Activated B cell treated with CpG ODN at 0.5 μM for 24 hours (primary cell): ENCODE measurements at regions not wholly inside any gene's neighbourhood (a gene's known extent, or its start where the extent isn't known, plus 50 kb on each side); places are given as distances from the start of the nearest gene placed in this dataset.

Experiments
- ATAC-seq: fragments of 200-7000 bp; cut with Tn5 transposase; one replicate; pipeline ENCODE4 v1.10.0; 2021; ENCODE audit warnings: low read depth, mild to moderate bottlenecking, moderate library complexity
- CTCF ChIA-PET: fragments of 350-600 bp; sonication (Branson Sonifier 250); formaldehyde crosslinking; loops from one replicate; lab custom pipeline; 2021; ENCODE audit warnings: antibody characterized with exemption; lab: Charles Lee
- POLR2A ChIA-PET: fragments of 350-600 bp; sonication (Branson Sonifier 250); formaldehyde crosslinking; loops from one replicate; lab custom pipeline; 2021; ENCODE audit warnings: antibody characterized with exemption; lab: Charles Lee
- DNase-seq: peaks from one replicate; pipeline ENCODE4 v3.0.0; 2022
- H3K27ac Mint-ChIP-seq: one replicate; pipeline ENCODE4 v1.8.0; 2020; ENCODE audit warnings: mixed read lengths
- H3K27me3 Mint-ChIP-seq: one replicate; pipeline ENCODE4 v1.8.0; 2021; ENCODE audit warnings: mixed read lengths
- H3K36me3 Mint-ChIP-seq: one replicate; pipeline ENCODE4 v1.8.0; 2021; ENCODE audit warnings: low read depth, mixed read lengths
- H3K4me1 Mint-ChIP-seq: one replicate; pipeline ENCODE4 v1.8.0; 2021; ENCODE audit warnings: mixed read lengths
- H3K4me3 Mint-ChIP-seq: one replicate; pipeline ENCODE4 v1.8.0; 2020; ENCODE audit warnings: mild to moderate bottlenecking, mixed read lengths
- H3K9me3 Mint-ChIP-seq: one replicate; pipeline ENCODE4 v1.8.0; 2020; ENCODE audit warnings: mixed read lengths
- intact Hi-C: fragments of 100-400 bp; cut with micrococcal nuclease; formaldehyde crosslinking; loops from one replicate; pipeline ENCODE4 v1.15.1; 2024
- TF ChIP-seq, protein P1 (sequence below): fragments of 200-600 bp; IDR thresholded peaks from one replicate; pipeline ENCODE4 v1.8.0; 2022; ENCODE audit warnings: antibody characterized with exemption, mild to moderate bottlenecking

DNA sequence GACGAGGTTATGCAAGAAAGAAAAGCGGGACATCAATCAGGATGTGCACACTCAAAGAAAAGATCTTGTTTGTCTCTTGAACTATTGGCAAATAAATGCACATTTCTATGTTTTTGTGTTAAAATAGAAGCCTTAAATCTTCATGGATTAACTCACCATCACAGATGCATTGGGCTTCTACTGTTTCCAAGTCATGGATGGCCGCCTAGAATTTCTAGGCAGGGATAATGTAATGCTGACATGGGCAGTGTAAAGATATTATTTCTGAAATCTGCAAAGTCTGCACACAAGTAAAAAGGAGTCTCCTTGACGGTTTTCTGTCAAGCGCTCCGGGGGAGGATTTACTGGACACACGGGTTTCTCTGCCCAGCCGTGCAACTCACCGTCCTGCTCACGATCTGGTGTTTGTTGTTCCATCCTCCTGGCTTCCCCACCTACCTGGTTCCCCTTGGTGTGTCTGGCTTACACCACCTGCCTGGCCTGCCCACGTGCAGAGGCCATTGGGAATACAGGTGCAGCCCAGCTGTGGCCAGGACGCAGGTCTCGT is 103.3 kb upstream of the FZD10 start:
- Mint-ChIP-seq H3K4me3 (no peak overlapping the region), H3K36me3 (no peaks in the 10 kb centered on the region), H3K27ac (no peak overlapping the region), H3K27me3 (no peaks in the 10 kb centered on the region), H3K4me1 (no peaks in the 10 kb centered on the region), H3K9me3 (peaks cover 15% of the 10 kb centered on the region)
- ATAC-seq, result no peak
- CTCF ChIA-PET, result no interaction called here
- intact Hi-C loops, result no loop called here
- no peak for DNase-seq
- TF ChIP-seq, protein P1, sequence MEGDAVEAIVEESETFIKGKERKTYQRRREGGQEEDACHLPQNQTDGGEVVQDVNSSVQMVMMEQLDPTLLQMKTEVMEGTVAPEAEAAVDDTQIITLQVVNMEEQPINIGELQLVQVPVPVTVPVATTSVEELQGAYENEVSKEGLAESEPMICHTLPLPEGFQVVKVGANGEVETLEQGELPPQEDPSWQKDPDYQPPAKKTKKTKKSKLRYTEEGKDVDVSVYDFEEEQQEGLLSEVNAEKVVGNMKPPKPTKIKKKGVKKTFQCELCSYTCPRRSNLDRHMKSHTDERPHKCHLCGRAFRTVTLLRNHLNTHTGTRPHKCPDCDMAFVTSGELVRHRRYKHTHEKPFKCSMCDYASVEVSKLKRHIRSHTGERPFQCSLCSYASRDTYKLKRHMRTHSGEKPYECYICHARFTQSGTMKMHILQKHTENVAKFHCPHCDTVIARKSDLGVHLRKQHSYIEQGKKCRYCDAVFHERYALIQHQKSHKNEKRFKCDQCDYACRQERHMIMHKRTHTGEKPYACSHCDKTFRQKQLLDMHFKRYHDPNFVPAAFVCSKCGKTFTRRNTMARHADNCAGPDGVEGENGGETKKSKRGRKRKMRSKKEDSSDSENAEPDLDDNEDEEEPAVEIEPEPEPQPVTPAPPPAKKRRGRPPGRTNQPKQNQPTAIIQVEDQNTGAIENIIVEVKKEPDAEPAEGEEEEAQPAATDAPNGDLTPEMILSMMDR, result no peak
- POLR2A ChIA-PET, result no interaction called here

DNA sequence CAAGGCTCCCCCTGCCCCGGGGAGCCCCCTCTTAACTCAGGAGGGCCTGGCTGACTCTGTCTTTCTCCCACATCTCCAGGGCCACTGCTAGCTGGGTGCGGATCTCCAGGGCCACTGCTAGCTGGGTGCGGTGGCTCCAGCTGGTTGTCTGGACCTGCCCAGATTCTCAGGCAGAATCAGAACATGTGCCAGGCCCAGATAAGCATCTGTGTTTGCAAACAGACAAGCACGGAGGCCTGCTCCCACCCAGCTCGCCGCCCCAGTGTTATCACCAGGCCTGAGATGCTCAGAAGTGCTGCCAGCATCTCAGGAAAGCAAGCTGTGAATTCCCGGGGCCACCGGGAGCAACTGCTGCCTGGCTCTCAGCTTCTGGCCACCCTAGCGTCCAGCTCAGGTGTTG is 98.4 kb upstream of the FZD10 start:
- H3K27me3 Mint-ChIP-seq, result no peaks in the 10 kb centered on the region
- CTCF ChIA-PET, result no interaction called here
- POLR2A ChIA-PET, result no interaction called here
- peaks cover 7% of the 10 kb centered on the region for H3K9me3 Mint-ChIP-seq
- intact Hi-C loops, result no loop called here
- no peak for ATAC-seq
- no peak overlapping the region for H3K27ac Mint-ChIP-seq
- no peak overlapping the region for H3K4me3 Mint-ChIP-seq
- no peaks in the 10 kb centered on the region for H3K4me1 Mint-ChIP-seq
- TF ChIP-seq, protein P1, result no peak
- no peaks in the 10 kb centered on the region for H3K36me3 Mint-ChIP-seq
- no peak for DNase-seq

DNA sequence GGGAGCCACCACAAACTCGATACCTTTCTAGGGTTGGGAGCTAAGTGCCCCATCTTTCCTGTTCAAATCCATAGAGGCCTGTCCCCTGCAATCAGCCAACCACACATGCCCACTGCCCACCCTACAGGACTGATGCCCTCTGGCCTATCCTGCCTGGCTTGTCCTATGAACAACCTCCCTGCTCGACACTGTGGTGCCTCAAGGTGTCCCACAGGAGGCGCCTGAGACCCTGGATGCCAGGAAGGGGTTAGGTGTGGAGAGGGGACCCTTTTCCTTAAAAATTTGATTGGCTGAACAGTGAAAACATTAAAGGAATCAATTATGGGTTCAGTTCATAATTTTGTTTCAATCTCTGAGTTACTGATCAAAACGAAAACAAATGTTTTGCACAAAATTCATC is 97.3 kb upstream of the FZD10 start:
- Mint-ChIP-seq H3K27ac (no peak overlapping the region), H3K4me3 (no peak overlapping the region), H3K4me1 (no peaks in the 10 kb centered on the region), H3K36me3 (no peaks in the 10 kb centered on the region), H3K27me3 (no peaks in the 10 kb centered on the region), H3K9me3 (peaks cover 7% of the 10 kb centered on the region)
- DNase-seq (no peak), ATAC-seq (no peak)
- CTCF ChIA-PET, result no interaction called here
- intact Hi-C loops, result no loop called here
- TF ChIP-seq, protein P1, result no peak
- POLR2A ChIA-PET, result no interaction called here

DNA sequence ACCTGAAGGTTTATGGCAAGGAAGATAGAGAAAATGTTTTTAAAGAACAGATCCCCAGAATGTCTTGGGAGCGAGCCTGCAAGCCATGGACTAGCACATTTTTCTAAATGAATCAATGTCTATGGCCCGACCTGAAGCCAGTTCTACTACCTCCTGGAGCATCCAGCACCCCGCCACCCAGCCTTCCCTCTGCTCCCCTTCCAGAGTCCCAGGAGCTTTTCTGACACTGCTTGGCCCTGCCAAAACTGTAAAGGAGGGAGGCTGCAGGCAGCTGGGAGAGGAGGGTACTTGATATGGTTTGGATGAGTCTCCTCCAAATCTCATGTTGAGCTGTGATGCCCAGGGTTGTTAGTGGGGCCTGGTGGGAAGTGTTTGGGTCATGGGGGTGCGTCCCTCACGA is 95.5 kb upstream of the FZD10 start:
- CTCF ChIA-PET, result no interaction called here
- Mint-ChIP-seq H3K4me1 (no peaks in the 10 kb centered on the region), H3K36me3 (no peaks in the 10 kb centered on the region), H3K9me3 (peaks cover 1% of the 10 kb centered on the region), H3K27ac (no peak overlapping the region), H3K4me3 (no peak overlapping the region), H3K27me3 (no peaks in the 10 kb centered on the region)
- intact Hi-C loops, result no loop called here
- DNase-seq (no peak), ATAC-seq (no peak)
- POLR2A ChIA-PET, result no interaction called here
- TF ChIP-seq, protein P1, result no peak

DNA sequence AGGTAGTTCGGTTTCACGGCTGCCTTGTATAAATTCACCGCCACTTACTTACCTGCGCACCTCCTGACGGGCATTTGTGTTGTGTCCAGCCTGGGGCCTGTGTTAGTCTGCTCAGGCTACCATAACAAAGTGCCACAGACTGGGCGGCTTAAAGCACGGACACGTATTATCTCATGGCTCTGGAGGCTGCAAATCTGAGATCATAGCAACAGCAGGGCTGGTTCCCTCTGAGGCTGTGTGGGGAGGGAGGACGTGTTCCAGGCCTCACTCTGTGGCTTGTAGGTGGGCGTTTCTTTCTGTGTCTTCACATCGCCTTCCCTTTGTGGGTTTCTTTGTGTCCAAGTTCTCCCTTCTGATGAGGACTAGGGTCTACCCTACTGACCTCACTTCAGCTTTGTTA is 93.5 kb upstream of the FZD10 start:
- intact Hi-C loops, result no loop called here
- H3K4me1 Mint-ChIP-seq, result no peaks in the 10 kb centered on the region
- H3K4me3 Mint-ChIP-seq, result no peak overlapping the region
- H3K36me3 Mint-ChIP-seq, result no peaks in the 10 kb centered on the region
- no peak for DNase-seq
- no peaks in the 10 kb centered on the region for H3K9me3 Mint-ChIP-seq
- TF ChIP-seq, protein P1, result no peak
- H3K27ac Mint-ChIP-seq, result no peak overlapping the region
- ChIA-PET CTCF (no interaction called here), POLR2A (no interaction called here)
- no peak for ATAC-seq
- H3K27me3 Mint-ChIP-seq, result no peaks in the 10 kb centered on the region
